Loucy (cell line): ENCODE measurements at regions not wholly inside any gene's neighbourhood (a gene's known extent, or its start where the extent isn't known, plus 50 kb on each side); places are given as distances from the start of the nearest gene placed in this dataset.

ENCODE experiments used
- EZH2phosphoT487 ChIP-seq: fragments of 200-600 bp; IDR thresholded peaks from 2 replicates; pipeline ENCODE4 v1.6.1; 2018; ENCODE audit warnings: antibody characterized with exemption, mild to moderate bottlenecking, moderate library complexity, borderline replicate concordance
- TF ChIP-seq, protein P1 (sequence below): fragments of 200-600 bp; sonication (generic); conservative IDR thresholded peaks from 2 replicates; pipeline ENCODE4 v1.5.1; 2014; ENCODE audit warnings: mild to moderate bottlenecking, antibody characterized with exemption, low read length

DNA sequence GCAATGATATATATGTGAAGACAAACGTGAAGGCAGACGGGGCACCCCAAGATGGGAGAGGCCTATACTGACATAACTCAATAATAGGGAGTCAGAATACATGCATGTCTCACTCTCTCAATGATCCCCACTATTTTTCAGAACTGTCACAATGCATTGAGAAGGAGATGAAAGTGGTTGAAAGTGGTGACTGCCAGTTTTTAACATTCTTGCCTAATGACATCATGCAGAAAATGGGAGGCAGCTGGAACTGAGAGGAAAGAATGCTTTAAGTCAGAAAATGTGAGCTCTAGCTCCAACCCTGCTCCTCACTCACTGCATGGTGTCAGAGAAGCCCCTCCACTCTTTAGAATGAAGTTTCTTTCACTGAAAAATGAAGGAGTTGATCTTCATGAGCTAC is 55.3 kb upstream of the P2RY1 start:
- TF ChIP-seq, protein P1, sequence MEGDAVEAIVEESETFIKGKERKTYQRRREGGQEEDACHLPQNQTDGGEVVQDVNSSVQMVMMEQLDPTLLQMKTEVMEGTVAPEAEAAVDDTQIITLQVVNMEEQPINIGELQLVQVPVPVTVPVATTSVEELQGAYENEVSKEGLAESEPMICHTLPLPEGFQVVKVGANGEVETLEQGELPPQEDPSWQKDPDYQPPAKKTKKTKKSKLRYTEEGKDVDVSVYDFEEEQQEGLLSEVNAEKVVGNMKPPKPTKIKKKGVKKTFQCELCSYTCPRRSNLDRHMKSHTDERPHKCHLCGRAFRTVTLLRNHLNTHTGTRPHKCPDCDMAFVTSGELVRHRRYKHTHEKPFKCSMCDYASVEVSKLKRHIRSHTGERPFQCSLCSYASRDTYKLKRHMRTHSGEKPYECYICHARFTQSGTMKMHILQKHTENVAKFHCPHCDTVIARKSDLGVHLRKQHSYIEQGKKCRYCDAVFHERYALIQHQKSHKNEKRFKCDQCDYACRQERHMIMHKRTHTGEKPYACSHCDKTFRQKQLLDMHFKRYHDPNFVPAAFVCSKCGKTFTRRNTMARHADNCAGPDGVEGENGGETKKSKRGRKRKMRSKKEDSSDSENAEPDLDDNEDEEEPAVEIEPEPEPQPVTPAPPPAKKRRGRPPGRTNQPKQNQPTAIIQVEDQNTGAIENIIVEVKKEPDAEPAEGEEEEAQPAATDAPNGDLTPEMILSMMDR = no peak
- no peak for TF ChIP-seq EZH2phosphoT487
